Right lobe of liver (tissue), 4 donors: ENCODE measurements at regions not wholly inside any gene's neighbourhood (a gene's known extent, or its start where the extent isn't known, plus 50 kb on each side); places are given as distances from the start of the nearest gene placed in this dataset.

Source experiments
- POLR2A ChIP-seq: fragments of 450-650 bp; IDR thresholded peaks from one replicate; pipeline ENCODE4 v1.6.1; 2017; ENCODE audit warnings: antibody characterized with exemption, mild to moderate bottlenecking
- TF ChIP-seq, protein P1 (sequence below), 4 donors: fragments of 200-600 bp in 3 of 4; fragments of 450-650 bp in 1 of 4; IDR thresholded peaks; one replicate each; pipeline versions ENCODE4 v1.5.1 to v1.8.0; 2016 to 2022; ENCODE audit warnings: antibody characterized with exemption in 4 of 4, mild to moderate bottlenecking in 2 of 4
- donor health status: DM: no; HTN: no; CAD: no.
- donor health status: DM: no; HTN: no; CAD: no.
- donor health status: DM: no; HTN: yes; CAD: no.

DNA sequence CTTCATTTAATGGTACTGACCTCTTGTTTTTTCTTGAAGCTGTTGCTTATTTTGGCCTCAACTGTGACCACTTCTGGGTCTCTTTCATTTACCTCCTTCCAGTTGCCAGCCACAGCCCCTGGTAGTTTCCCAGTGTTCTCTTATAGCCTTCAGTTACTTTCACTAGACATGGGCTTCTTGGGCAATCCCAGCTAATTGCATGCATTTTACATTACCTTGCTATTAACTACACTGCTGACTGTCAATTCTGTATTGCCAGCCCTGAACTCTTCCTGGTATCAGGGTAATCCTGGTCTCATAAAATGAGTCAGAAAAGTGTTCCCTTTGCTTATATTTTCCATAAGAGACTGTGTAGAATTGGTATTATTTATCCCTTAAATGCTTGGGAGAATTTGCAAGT lies 195.8 kb upstream of the LARGE1 start:
- TF ChIP-seq, protein P1, sequence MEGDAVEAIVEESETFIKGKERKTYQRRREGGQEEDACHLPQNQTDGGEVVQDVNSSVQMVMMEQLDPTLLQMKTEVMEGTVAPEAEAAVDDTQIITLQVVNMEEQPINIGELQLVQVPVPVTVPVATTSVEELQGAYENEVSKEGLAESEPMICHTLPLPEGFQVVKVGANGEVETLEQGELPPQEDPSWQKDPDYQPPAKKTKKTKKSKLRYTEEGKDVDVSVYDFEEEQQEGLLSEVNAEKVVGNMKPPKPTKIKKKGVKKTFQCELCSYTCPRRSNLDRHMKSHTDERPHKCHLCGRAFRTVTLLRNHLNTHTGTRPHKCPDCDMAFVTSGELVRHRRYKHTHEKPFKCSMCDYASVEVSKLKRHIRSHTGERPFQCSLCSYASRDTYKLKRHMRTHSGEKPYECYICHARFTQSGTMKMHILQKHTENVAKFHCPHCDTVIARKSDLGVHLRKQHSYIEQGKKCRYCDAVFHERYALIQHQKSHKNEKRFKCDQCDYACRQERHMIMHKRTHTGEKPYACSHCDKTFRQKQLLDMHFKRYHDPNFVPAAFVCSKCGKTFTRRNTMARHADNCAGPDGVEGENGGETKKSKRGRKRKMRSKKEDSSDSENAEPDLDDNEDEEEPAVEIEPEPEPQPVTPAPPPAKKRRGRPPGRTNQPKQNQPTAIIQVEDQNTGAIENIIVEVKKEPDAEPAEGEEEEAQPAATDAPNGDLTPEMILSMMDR (IDR thresholded peaks at IDR 0.05): no peak
- no peak for TF ChIP-seq POLR2A
